Epithelial cell of proximal tubule (primary cell): ENCODE measurements at regions not wholly inside any gene's neighbourhood (a gene's known extent, or its start where the extent isn't known, plus 50 kb on each side); places are given as distances from the start of the nearest gene placed in this dataset.

Experiments used
- DNase-seq: peaks from one replicate; pipeline ENCODE4 v3.0.0-alpha.2; 2011; ENCODE audit warnings: low read depth
- H3K4me3 ChIP-seq: 2 replicates; pipeline ENCODE4 v1.5.1; 2011; ENCODE audit warnings: low read depth, mild to moderate bottlenecking, low read length
- TF ChIP-seq, protein P1 (sequence below): conservative IDR thresholded peaks from 2 replicates; pipeline ENCODE4 v1.5.1; 2012; ENCODE audit warnings: low read depth, mild to moderate bottlenecking, low read length

DNA sequence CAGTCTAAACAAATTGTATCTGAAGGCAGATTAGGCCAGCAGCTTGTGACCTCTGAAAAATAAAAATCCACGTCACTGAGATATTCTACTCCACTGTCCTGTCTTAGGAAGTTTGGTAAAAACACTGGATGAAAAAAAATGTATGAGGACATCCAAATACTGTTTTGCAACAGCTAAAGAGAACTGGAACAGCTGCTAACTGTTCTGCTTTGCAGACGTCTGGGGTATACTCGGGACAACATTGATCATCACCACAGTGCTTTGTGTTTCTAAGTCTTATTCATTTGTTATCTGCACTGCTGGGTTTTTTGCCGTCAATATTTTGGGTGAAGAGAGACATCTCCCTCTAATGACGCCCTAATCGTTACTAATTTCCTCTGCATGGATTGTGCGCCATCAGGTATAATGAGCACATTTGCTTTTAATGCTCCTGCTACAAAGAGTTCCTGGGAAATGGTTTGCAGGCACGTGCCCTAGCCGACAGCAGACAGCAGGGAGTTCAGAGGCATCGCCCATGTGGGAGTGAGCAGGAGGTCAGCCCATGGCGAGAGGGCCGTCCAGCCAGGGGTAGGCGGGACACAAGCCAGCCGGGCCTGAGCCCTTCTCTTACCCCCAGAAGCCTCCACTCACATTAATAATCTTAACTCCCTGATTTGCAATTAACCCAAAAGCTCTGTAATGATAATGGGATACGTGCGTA lies 87.0 kb downstream of the CBLN1 start:
- TF ChIP-seq, protein P1, sequence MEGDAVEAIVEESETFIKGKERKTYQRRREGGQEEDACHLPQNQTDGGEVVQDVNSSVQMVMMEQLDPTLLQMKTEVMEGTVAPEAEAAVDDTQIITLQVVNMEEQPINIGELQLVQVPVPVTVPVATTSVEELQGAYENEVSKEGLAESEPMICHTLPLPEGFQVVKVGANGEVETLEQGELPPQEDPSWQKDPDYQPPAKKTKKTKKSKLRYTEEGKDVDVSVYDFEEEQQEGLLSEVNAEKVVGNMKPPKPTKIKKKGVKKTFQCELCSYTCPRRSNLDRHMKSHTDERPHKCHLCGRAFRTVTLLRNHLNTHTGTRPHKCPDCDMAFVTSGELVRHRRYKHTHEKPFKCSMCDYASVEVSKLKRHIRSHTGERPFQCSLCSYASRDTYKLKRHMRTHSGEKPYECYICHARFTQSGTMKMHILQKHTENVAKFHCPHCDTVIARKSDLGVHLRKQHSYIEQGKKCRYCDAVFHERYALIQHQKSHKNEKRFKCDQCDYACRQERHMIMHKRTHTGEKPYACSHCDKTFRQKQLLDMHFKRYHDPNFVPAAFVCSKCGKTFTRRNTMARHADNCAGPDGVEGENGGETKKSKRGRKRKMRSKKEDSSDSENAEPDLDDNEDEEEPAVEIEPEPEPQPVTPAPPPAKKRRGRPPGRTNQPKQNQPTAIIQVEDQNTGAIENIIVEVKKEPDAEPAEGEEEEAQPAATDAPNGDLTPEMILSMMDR: no peak
- no peak for DNase-seq
- no peak overlapping the region for H3K4me3 ChIP-seq

DNA sequence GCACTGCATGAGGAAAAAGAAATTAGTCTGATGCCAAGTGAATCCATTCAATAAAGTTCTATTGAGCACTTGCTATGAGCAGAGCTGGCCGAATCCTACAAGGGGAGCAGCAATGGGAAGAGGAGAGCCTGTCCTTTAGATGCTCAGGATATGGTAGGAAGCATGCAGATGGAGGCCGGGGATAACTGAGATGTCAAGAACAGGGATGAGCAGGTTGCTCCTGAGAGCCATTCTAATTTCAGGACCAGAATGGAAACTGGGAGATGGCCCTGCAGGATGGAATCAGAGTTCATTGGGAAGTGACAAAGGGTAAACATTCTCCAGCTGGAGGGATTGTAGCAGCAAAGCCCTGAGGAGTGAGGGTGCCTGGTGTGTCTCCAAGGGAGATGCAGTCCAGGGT lies 88.0 kb downstream of the CBLN1 start:
- DNase-seq: no peak
- H3K4me3 ChIP-seq: no peak overlapping the region
- TF ChIP-seq, protein P1: no peak

DNA sequence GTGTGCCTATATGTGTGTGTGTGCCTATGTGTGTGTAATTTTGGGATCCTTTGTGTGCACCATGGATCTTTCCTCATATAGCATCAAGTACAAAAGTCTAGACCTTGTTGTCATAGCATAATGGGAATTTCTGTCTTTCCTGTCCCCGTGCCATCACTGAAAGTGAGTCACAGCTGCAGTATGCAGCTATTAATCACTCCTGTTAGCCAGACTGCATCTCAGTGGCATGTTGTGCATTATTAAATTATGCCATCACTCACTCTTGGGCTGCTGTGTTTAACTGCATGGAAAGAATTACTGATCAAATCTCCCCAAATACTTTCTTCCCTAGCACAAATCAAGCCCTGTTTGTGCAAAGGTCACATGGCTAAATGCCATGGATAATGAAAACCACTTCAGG lies 92.4 kb downstream of the CBLN1 start:
- DNase-seq: no peak
- TF ChIP-seq, protein P1: no peak
- H3K4me3 ChIP-seq: no peak overlapping the region

DNA sequence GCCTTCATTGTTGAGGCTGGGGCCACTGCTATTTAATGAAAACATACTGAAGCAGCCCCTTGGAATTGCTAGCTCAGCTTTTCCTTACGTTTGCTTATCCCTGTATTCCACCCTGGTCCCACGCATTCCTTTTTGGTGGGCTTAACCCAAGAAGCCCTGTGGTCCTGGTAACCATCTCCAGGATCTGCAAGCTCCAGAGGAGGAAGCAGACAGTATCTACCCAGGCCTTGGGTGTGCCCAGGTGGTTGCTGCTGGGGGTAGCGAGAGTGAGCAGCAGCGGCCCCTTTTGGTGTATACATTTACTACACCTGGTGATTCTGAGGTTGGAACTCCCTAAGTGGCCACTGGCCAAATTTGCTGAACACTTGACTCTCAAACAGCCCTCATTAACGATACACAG lies 97.7 kb downstream of the CBLN1 start:
- DNase-seq: no peak
- no peak overlapping the region for H3K4me3 ChIP-seq
- TF ChIP-seq, protein P1: peak; percentile 28

DNA sequence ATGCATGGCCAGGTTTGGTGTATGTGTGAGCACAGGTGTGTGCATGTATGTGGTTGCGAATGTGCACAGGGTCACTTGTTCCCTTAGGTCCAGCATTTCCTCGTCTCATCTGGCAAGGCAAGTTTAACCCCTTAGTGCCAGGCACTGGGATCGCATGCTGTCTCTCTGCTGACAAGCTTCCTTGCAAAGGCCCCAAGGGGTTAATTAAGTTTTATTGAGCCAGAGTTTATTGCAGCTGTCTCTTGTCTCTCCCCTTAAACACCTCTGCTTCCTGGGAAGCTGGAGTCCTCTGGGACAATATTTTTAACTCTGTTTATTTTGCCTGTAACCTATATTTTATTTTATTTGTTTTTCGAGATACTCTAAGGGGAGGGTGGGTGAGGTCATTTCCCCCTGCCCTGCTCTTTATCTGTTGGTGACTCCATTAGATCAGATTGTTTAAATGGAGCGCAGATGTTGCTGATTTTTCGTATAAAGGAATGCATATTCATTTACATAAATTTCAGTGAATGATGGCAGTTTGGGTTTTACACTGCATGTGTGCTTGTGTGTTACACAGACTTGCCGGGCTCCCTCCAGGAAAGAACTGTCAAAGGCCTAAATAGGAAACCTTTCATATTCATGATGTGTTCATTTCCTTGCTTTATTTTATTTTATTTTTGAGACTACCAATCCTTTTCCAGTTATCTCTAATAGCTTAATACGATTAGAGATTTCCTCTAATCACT lies 99.7 kb downstream of the CBLN1 start:
- no peak for DNase-seq
- no peak overlapping the region for H3K4me3 ChIP-seq
- TF ChIP-seq, protein P1: no peak

DNA sequence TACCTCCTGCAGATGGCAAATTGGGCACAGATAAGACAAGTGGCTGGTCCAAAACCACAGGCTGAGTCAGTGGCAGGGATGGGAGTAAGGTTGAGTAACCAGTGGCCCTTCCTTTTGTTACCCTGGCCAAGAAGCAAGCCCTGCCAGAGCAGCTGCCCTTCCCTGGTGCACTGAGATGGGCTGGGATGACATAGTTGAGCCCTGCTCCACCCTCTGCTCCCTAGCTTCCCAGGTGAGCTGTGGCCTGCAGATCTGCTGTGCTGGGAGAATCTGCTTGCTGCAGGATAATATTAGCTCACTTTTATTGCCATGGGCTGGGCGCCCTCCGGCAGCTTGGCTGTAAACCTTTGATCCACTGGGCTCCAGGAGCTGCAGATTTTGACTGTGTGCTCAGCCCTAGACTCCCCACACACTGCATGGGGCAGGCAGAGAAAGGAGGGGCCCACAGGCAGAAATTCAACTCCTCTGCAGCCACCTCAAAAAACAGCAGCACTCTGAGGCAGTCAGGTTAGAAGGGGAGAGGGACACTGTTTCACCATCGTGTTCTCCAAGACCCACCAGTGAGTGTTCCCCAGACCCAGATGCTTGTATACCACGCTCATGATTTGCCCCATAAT lies 101.8 kb downstream of the CBLN1 start:
- H3K4me3 ChIP-seq: no peak overlapping the region
- TF ChIP-seq, protein P1: no peak
- no peak for DNase-seq
